Pons (tissue), 1 donor: ENCODE measurements at regions not wholly inside any gene's neighbourhood (a gene's known extent, or its start where the extent isn't known, plus 50 kb on each side); places are given as distances from the start of the nearest gene placed in this dataset.
A peak's percentile ranks its signal among the peaks of the same experiment; 100 is the strongest.

Experiments
- DNase-seq: peaks from one replicate; pipeline ENCODE4 v3.0.0-alpha.2; 2016; ENCODE audit warnings: low spot score

DNA sequence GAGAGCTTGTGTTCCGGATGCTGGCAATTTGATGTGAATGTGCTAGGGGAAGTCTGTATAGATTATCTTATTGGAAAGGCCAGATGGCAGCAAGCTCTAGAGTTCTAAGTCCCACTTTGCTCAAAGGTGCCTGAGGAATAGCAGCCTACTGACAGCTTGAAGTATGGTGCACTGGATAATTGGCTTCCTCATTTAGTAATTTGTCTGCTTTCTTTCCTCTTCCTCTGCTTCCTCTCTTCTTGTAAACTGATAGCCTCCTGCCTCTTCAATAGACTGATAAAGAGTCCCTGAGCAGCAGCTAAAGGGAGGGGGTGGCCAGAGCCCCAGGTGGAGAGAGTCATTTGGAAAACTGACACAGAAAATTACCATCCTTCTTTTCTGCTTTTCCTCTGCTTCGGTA lies 177.3 kb downstream of the FGF1 start:
- no peak for DNase-seq

DNA sequence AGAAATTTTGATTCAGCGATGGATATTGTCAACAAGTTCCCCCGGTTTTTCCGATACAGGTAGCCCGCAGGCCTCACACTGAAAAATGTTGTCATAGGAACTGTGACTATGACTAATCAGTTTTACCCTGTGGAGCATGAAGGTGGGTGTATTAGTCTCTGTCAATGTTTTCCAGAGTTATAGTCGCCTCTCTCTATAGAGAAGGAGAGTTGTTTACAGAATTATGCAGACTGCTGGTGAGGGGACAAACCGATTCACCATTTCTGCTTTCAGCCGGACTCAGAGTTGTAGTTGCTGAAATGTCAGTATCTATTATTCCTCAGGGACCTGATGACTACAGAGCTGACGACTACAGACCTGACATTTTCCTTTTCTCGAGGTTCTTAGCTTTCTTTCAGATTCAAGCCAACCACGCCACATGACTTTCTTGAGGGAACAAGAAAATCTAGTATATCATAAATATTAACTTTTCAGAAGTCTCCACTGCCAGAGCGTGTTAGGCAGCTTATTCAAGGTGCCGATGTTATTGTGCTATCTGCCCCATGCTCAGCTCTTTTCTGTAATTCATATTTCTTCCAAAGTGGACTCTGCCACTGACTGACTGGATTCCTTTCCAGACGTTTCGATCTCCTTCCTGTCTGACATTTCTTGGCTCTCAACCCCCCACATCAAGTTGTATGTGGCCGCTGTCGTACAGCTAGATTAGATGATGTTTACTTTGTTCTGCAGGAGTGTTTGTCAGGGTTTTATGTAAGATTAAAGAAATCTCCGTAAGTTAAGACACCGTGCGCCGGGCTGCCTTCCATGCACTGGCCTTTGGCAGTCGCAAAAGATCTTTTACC lies 178.1 kb downstream of the FGF1 start:
- DNase-seq = no peak

DNA sequence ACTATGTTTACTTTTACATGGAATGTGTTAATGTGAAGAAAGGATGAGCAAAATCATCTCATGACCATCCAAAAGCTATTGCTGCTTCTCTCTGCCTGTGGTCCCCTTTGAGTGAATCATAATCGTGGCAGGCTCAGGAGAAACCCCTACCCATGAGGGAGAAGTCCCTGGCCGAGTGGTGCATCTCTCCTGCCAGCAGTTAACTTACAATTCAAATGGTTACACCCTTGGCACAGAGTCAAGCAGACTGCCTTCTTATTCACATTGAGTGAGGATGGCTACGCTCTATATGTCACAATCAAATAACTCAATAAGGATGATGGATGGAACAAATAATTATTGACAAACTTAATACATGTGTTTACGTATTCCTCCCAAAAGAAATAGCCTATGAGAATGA lies 179.1 kb downstream of the FGF1 start:
- no peak for DNase-seq

DNA sequence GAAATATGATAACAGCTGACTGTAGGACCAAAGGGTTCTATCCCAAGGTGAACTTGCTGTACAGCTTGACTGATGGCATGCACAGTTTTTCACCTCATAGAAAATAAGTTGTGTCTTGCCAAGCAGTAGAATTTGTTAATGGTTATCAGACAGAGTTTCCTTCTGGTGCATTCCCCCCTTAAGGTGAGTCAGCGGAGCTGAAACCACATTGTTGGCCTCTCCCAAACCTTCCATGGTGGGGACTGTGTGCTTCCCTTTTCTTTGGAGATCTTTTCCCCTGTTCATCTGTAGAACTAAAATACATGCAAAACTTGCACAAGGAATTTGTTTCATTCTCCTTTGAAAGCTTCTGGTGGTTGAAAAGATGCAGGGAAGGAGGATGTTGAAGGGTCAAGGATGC lies 179.8 kb downstream of the FGF1 start:
- no peak for DNase-seq

DNA sequence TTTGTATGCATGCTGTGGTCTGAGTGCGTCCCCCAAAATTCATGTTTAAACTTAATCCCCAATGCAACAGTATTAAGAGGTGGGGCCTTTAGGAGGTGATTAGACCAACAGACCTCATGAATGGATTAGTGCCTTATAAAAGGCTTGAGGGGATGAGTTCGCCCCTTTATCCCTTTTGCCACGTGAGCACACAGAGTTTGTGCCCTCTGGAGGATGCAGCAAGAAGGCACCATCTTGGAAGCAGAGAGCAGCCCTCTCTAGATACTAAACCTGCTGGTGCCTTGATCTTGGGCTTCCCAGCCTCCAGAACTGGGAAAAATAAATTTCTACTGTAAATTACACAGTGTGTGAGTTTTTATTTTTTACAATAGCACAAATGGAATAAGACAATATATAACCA lies 177.1 kb upstream of the SPRY4 start:
- no peak for DNase-seq

DNA sequence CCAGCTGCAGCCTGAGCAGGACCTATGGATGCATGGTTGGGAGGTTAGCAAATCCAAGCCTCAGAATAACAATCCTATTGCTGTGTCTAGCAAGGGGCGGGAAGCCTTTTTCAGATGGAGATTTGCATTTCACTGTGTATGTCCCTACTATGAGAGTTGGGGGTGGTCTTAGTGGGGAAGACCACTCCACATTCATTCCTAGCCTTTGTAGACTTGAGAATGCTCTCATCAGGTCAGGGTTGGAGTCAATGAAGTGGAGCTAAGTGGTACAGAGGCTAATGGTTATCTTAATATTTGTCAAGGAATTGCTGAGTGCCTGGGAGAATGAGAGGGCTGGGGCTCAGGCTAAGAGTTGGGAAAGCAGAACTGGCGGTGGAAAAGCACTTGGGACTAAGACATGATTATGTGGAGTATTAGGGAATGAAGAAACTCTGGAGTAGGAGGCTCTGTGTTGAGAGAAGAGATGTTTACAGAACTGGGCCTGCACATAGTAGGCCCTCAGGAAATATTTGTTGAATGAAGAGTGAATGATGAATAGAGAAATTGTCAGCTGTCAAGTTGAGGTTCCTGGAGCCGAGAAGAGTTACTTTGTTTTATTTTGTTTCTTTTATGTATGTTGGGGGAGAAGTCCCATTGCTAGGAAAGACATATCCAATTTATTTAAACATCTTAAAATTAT lies 175.5 kb upstream of the SPRY4 start:
- no peak for DNase-seq

DNA sequence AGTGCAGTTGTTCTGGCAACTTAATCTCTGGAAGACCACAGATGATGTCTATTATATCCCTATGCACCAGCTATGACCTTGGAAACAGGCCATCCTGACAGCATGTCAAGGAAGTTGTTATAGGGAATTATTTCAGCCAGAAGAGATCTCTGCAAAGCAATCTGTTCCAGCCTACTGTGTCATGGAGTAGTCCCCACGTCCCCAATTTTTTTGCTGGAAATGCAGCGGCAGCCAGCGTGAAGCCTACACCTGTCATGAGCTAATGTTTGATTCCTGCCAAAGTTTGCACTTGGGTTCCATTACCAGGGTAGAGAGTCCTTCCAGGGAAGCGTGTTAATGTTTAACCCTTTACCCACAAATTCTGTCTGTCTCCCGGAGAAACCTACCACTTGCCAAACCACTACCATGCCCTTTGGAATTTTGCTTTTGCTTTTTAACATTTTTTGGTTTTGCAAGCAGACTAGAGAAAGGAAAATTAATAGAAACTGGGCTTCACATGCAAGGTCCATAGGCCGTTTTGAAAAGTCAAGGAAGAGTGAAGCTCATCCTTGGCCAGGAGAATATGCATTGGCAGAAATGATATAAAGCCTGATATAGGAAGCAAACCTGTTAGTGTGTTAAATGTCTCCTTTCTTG lies 174.9 kb upstream of the SPRY4 start:
- DNase-seq = no peak

DNA sequence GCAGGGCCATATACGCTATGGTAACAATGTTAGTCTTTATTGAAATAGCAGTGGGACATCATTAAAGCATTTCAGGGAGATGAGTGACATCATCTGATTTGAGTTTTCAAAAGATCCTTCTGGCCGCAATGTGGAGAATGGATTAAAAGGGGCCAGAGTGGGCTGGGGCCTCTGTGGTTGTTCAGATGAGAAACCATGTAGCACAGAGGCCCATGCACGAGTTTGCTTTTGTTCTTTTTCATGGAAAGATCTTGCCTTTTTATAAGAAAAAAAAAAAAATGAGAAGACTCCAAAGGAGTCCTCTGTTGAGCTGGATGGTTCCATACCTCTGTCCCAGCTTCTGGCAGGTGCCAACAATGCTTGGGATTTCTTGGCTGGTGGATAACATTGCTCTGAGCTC lies 173.5 kb upstream of the SPRY4 start:
- DNase-seq = no peak

DNA sequence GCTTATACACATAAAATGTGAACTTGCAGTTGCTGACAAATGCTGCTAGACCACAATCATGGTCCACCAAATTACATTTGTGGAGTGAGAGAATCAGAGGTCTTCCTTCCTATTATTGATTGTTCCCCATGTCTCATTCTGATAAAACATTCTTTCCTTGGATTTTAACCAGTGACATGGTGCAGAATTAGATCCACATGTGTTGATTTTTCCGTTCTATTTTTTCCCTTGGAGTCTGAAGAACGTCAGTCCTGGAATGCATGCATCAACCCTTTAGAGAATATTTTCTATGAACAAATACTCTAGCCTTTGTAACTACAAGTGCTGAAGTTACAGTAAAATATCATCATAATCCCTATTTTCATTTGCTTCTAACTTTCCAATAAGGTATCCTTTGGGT lies 170.7 kb upstream of the SPRY4 start:
- DNase-seq = no peak

DNA sequence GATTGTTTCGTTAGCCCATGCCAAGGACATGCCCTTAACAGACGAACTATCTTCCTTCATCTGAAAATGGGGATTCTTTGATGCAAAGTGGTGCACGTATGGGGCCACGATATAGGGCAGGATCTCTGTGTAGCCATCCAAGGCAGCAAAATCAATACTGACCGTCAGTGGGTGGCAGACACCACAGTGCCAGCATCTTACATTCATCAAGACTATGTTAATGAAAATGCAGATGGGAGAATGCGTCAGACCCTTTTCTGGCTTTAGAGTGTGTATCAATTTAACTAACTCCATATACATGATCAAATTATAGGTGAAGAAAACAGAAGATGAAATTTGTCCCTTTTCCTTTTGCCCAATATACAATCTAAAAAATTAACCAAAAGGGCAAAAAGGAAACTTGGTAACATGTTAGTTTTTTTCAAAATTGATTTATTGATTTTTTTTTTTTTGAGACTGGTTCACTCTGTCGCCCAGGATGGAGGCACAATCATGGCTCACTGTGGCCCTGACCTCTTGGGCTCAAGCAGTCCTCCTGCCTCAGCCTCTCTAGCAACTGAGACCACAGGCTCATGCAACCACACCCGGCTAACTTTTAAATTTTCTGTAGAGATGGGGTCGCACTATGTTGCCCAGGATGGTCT lies 169.2 kb upstream of the SPRY4 start:
- DNase-seq = no peak

DNA sequence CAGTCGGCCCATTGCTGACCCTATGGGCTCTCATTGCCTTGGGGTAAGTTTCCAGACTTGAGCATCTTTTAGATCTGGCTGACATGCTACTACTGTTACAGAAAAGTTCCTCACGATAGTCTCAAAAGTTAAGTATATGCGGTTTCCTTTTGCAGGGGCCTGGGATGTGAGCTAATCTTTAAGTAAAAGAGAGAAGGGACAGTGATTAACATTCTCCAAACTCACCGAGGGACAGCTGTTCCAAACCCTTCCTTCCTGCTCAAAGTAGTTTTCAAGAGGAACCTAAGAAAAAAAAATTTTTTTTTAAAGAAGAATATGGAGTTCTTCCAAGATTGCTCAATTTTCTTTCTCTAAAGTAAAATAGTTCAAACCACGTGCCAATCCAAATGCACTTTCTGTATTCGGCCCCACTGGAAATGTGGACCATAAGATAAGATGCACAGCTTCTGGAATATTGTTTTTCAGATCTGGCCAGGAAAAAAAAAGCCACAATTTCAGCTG lies 168.0 kb upstream of the SPRY4 start:
- no peak for DNase-seq

DNA sequence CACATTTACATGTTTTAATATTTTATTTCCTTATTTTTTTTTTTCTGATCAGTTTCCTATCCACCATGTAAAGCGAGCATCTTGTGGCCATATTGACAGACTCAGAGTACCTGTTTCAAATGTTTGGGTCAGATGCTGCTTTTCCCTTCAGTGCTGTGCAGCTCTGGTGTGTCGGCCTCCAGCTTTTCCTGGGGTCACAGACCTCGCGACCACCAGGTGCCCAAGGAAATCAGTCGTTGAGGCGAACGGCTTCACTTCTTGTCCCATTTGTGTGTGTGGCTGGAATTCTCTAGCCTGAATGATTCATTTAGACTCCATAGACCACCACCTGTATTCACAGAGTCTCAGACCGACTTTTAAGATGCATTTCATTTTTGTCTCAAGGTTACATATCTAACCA lies 166.9 kb upstream of the SPRY4 start:
- no peak for DNase-seq

DNA sequence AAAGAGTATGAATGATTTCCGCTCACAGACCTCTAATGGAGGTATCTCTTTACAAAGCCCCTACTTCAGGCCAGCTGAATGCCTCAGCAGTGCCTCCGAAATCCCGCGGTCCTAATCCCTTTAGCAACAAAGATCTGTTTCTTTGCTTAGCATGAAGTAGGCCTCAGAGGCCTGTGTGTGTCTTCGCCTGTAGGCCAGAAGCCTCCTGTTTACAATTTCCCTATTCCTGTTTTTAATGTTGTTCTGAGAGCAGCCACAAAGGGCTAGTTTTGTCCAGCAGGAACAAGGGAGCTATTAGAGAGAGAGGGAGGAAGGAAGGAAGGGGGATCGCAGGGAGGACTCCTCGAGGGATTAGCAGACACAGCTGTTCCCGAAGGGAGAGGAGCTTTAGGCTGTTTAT lies 166.4 kb upstream of the SPRY4 start:
- peak; percentile 91 for DNase-seq

DNA sequence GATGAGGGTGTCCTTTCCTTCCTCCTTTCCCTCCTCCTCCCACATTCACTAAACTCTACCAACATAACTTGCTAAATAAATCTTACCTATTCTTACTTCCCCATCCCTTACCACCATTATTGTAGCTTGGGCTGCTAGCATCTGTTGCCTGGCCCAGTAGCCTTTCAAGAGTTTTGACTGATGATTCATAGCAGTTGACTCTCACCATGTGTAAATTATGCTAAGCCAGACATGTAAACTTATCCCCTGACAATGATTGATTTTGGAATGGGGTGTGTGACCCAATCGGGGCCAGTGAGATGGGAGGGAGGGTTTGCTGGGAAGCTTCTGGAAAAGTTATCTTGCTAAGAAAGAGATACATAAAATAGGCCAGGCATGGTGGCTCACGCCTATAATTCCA lies 161.8 kb upstream of the SPRY4 start:
- DNase-seq = no peak

DNA sequence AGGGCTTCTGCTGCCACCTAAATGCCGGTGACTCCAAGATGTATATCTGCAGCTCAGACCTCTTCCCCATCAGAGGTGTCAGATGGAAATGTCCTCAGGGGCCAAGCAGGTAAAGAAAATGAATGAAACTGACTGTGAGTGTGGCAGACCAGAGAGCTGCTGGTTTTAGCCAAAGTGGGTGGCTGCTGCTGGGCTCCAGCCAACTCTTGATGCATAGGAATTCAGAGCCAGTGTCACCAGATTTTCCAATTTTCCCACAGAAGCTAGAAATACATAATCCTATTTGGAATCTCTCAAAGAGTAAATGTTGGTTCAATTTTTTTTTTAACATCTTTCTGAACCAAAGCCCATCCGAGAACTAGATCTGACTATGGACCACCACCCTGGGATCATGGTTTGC lies 161.2 kb upstream of the SPRY4 start:
- no peak for DNase-seq

DNA sequence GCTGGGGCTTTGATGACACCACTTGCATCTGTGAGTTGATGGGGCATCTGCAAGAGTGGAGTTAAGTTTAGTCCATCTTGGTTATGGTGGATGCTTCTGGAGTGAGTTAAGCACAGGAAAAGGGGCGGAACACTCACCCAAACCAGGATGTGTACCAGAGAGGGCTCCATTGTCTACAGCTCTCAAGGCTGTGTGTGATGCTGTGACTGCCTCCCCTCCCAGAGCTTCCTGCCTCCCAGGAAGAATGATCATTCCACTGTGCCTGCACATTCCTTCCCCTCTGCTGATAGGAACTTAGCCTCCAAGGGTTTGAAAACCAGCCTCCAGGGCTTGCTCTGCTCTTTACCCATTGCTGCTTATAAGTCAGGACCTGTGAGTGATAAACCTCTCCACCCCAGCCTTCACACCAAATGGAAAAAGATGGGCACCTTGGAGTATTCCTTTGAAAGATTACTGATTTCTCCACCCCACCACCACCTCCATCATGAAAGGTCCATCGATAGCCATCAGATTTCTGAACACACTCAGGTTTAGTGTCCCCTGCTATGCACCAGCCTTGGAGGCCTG lies 160.1 kb upstream of the SPRY4 start:
- DNase-seq = no peak

DNA sequence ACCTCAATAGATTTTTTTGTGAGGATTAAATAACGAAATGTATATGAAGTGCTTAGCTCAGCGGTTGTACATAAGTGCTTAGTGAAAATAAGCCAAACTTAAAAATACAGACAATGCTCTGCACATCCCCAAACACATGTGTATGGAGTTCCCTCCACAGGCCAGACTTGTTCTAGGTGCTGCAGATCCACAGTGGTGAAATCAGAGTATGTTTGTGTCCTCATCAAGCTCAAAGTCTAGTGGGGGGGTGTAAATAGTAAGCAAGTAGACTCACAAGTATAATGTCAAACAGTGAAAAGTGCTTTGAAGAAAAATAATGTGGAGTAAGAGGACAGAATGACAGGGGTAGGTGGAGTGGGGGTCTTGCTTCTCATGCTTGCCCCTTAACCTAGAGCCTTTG lies 157.4 kb upstream of the SPRY4 start:
- no peak for DNase-seq

DNA sequence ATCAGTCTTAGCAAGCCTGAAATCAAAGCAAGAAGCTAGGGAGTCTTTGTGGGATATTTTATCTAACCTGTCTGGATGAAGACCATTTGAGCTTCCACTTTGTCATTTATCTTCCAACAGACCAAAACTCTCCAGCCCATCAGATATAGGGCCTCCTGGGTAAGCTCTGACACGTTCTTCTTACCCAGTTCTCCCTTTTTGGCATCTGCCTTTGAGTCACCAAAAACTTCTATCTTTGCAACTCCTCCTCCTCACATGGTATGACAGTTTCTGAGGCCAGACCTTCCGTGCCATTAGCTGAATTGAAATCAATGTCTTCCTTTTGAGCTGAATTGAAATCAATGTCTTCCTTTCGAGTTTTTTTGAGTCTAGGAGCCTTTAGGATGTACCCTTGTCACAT lies 156.6 kb upstream of the SPRY4 start:
- DNase-seq = no peak

DNA sequence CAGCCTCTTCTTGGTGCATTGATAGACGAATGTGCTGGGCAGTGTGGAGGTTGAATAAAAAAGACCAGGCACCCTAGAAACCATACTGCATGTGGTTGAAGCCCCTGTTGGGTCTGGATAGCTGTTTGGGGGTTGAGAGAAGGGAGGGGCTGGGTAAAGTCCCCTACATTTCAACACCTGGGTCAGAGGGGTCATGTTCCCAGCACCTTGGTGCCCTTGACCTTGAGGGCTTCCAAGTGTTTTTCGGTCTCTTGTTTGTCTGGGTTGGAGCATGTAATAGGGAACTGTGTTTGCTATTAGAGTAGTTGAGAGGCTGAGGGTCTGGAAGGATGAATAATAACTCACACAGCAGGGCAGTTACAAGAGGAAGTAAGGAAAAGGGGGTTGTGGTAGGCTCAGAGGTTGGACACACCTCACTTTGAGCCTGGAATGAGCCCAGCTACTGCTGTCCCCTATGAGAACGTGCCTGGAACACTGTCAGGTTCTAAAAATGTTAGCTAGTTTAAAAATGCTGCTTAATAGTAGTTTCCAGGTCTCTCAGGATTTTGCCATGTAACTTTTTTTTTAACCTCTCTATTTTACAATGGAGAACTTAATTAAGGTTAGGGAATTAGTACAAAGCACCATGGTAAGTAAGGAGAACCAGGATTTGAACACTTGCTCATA lies 155.2 kb upstream of the SPRY4 start:
- DNase-seq = no peak

DNA sequence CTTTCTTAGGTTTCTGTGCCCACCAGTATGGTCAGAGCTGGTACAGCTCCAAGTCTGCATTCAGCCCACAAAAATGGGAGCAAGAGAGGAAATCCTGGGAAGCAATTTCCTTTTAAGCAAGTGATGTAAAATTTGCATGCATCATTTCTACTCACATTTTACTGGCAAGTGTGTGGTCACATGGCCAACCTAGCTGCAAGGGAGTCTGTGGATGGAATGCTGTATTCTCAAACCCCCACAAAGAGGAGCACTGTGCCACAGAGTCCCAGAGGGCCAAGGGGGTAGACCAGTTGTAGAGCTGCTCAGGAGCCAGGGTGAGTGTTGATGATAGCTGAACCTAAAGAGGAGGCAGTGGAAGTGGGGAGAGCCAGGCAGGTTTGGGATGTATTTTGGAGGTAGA lies 154.3 kb upstream of the SPRY4 start:
- DNase-seq = no peak

DNA sequence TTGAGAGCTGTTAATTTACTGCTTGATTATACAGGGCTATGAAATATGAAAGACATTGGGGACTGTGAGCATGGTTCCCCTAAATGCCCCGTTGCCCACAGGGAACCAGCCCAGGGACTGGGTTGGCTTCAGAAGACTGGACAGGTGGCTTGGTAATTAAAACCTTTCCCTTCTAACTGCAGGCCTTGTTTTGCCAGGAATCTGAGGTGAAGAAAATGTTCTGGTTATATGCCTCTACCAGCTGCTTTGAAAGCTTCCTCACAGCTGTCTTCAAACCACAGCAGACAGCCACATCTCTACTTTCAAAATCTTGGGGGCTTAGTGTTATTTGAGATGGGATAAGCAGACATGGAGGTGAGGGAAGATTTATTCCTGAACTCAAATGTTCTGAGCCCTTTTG lies 153.3 kb upstream of the SPRY4 start:
- no peak for DNase-seq

DNA sequence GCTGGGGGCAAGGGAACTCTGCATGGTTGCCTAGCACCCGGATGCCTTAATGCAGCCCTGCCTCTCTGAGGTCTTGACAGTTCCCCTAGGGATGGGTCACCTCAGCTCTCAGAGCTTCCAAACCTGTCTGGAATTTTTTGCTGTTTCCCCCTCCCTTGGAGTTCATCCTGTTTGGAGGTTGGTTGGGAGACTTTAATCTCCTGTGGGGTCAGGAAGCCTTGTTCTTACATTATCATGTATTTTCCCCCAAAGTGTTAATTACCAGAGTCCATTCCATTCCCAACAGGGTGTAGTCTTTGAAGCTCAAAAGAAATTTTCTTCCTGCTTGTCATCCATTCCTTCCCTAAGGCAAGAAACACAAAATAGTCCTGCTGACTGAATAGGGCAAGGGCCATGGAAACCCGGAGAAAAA lies 150.3 kb upstream of the SPRY4 start:
- no peak for DNase-seq
